PC-9 (cell line): ENCODE measurements at regions not wholly inside any gene's neighbourhood (a gene's known extent, or its start where the extent isn't known, plus 50 kb on each side); places are given as distances from the start of the nearest gene placed in this dataset.
"Not testable (repeated sequence)": the region's sequence is repeated elsewhere in the genome, so short reads cannot be mapped to it uniquely, and the experiment has no call there.

Experiments
- BruUV-seq: library from RNA; stranded (reverse); fragments of 400-500 nt; replicated peaks from 2 replicates; lab custom pipeline; 2021; lab: Mats Ljungman, UMichigan
- CTCF ChIA-PET: fragments of 300-600 bp; sonication (Branson Sonifier 250); formaldehyde crosslinking; loops from one replicate; lab custom pipeline; 2022; ENCODE audit warnings: antibody characterized with exemption; lab: Charles Lee
- POLR2A ChIA-PET: fragments of 300-600 bp; sonication (Branson Sonifier 250); formaldehyde crosslinking; loops from one replicate; lab custom pipeline; 2022; ENCODE audit warnings: antibody characterized with exemption; ENCODE audit not compliant: unreplicated experiment; lab: Charles Lee
- DNase-seq, 2 experiments: peaks; one replicate each; pipeline versions ENCODE4 v3.0.0 to v3.0.0-alpha.2; 2015 to 2022; ENCODE audit warnings: mixed read lengths in 1 of 2
- H2AFZ ChIP-seq: fragments of 200-600 bp; sonication (generic); 2 replicates; pipeline ENCODE4 v1.8.1; 2017; ENCODE audit warnings: antibody characterized with exemption
- H3F3A ChIP-seq: fragments of 200-600 bp; sonication (generic); 2 replicates; pipeline ENCODE4 v1.8.1; 2017; ENCODE audit warnings: antibody characterized with exemption, mild to moderate bottlenecking, low read depth; ENCODE audit not compliant: insufficient read depth
- H3K27ac ChIP-seq: fragments of 200-600 bp; sonication (generic); 2 replicates; pipeline ENCODE4 v1.6.1; 2016; ENCODE audit warnings: mixed run types
- H3K27me3 ChIP-seq: fragments of 200-600 bp; sonication (generic); 2 replicates; pipeline ENCODE4 v1.6.1; 2016; ENCODE audit warnings: low read depth, mixed run types; ENCODE audit not compliant: insufficient read depth
- H3K36me3 ChIP-seq: fragments of 200-600 bp; sonication (generic); 2 replicates; pipeline ENCODE4 v1.6.1; 2016; ENCODE audit warnings: low read depth, mixed run types
- H3K4me1 ChIP-seq: fragments of 200-600 bp; sonication (generic); replicated peaks from 2 replicates; pipeline ENCODE4 v1.6.1; 2016; ENCODE audit warnings: mixed run types; ENCODE audit not compliant: insufficient read depth
- H3K4me2 ChIP-seq: fragments of 200-600 bp; sonication (generic); 2 replicates; pipeline ENCODE4 v1.6.1; 2017; ENCODE audit warnings: mixed run types
- H3K4me3 ChIP-seq: fragments of 200-600 bp; sonication (generic); 2 replicates; pipeline ENCODE4 v1.6.1; 2016; ENCODE audit warnings: mixed run types
- H3K79me2 ChIP-seq: fragments of 200-600 bp; sonication (generic); 2 replicates; pipeline ENCODE4 v1.6.1; 2017; ENCODE audit warnings: low read depth, mixed run types
- H3K9me2 ChIP-seq: fragments of 200-600 bp; sonication (generic); 2 replicates; pipeline ENCODE4 v1.8.1; 2017; ENCODE audit warnings: mild to moderate bottlenecking; ENCODE audit not compliant: insufficient read depth
- H3K9me3 ChIP-seq: fragments of 200-600 bp; sonication (generic); 2 replicates; pipeline ENCODE4 v1.8.1; 2016; ENCODE audit warnings: low read depth; ENCODE audit not compliant: insufficient read depth
- H4K20me1 ChIP-seq: fragments of 200-600 bp; sonication (generic); 2 replicates; pipeline ENCODE4 v1.8.1; 2017; ENCODE audit not compliant: insufficient read depth
- CTCF ChIP-seq: fragments of 200-600 bp; sonication (generic); conservative IDR thresholded peaks from 2 replicates; pipeline ENCODE4 v1.6.1; 2017; ENCODE audit warnings: mixed run types, antibody characterized with exemption, mild to moderate bottlenecking, moderate library complexity
- EZH2 ChIP-seq: fragments of 200-600 bp; sonication (generic); IDR thresholded peaks from 2 replicates; pipeline ENCODE4 v1.8.0; 2017; ENCODE audit warnings: antibody characterized with exemption, low read depth
- intact Hi-C: fragments of 100-400 bp; cut with micrococcal nuclease; formaldehyde crosslinking; loops from one replicate; pipeline ENCODE4 v1.10.0; 2022; ENCODE audit not compliant: unreplicated experiment

GRCh38 chr2:61727746-61728145, 126.1 kb downstream of the FAM161A start:
- H3K4me3 ChIP-seq = no peak overlapping the region
- no TSS peak for BruUV-seq
- no peak for DNase-seq
- no peaks in the 10 kb centered on the region for H3K36me3 ChIP-seq
- H3K9me3 ChIP-seq = no peaks in the 10 kb centered on the region
- POLR2A ChIA-PET = no interaction called here
- H3F3A ChIP-seq = no peaks in the 10 kb centered on the region
- TF ChIP-seq EZH2 (no peak), CTCF (no peak)
- H3K27me3 ChIP-seq = no peaks in the 10 kb centered on the region
- CTCF ChIA-PET = no interaction called here
- H3K4me1 ChIP-seq = no peaks in the 10 kb centered on the region
- no peak overlapping the region for H2AFZ ChIP-seq
- H3K4me2 ChIP-seq = no peak overlapping the region
- no peaks in the 10 kb centered on the region for H3K79me2 ChIP-seq
- H3K9me2 ChIP-seq = 0 out of 2 replicates have a peak, but pooled peaks cover 7% of the 10 kb centered on the region
- H3K27ac ChIP-seq = no peak overlapping the region
- intact Hi-C loops = no loop called here
- no peaks in the 10 kb centered on the region for H4K20me1 ChIP-seq

GRCh38 chr2:61726456-61727209, 127.2 kb downstream of the FAM161A start:
- Histone ChIP-seq H3K27me3 (no peaks in the 10 kb centered on the region), H3K79me2 (no peaks in the 10 kb centered on the region), H3K4me1 (no peaks in the 10 kb centered on the region), H3K36me3 (no peaks in the 10 kb centered on the region), H3K9me2 (0 out of 2 replicates have a peak, but pooled peaks cover 7% of the 10 kb centered on the region), H2AFZ (no peak overlapping the region), H3K9me3 (no peaks in the 10 kb centered on the region), H4K20me1 (no peaks in the 10 kb centered on the region), H3K27ac (no peak overlapping the region), H3K4me3 (no peak overlapping the region), H3F3A (no peaks in the 10 kb centered on the region), H3K4me2 (no peak overlapping the region)
- no peak for TF ChIP-seq CTCF
- no peak for TF ChIP-seq EZH2
- ChIA-PET CTCF (no interaction called here), POLR2A (interaction anchor here (0.6 kb wide), 1 partner anchor 347 kb away, joined by 5 read pairs; no protein-coding TSS in a partner anchor)
- intact Hi-C loops = no loop called here
- no peak for DNase-seq
- no TSS peak for BruUV-seq

GRCh38 chr2:61723364-61723763, 130.5 kb downstream of the FAM161A start:
- intact Hi-C loops, CTCF ChIA-PET, H3K79me2 ChIP-seq, H3K9me3 ChIP-seq, H3K4me1 ChIP-seq, H3K27me3 ChIP-seq, H4K20me1 ChIP-seq, H2AFZ ChIP-seq, BruUV-seq, H3K4me2 ChIP-seq, H3K36me3 ChIP-seq, DNase-seq, H3F3A ChIP-seq, H3K4me3 ChIP-seq, H3K9me2 ChIP-seq, H3K27ac ChIP-seq: not testable (repeated sequence)
- POLR2A ChIA-PET = interaction anchor here (0.6 to 0.7 kb wide), 2 partner anchors 52 to 191 kb away, joined by 3 to 12 read pairs; no protein-coding TSS in a partner anchor
